BJ (cell line): ENCODE measurements at regions not wholly inside any gene's neighbourhood (a gene's known extent, or its start where the extent isn't known, plus 50 kb on each side); places are given as distances from the start of the nearest gene placed in this dataset.

Experiments used
- CTCF ChIA-PET: fragments of 350-600 bp; formaldehyde crosslinking; extraction: SDS; loops from one replicate; lab custom pipeline; 2021; ENCODE audit warnings: antibody characterized with exemption, inconsistent platforms; lab: Yijun Ruan, JAX
- POLR2A ChIA-PET: fragments of 300-600 bp; sonication (Branson Sonifier 250); formaldehyde crosslinking; extraction: SDS; loops from one replicate; lab custom pipeline; 2021; ENCODE audit warnings: antibody characterized with exemption; lab: Charles Lee
- DNase-seq: peaks from one replicate; pipeline ENCODE4 v3.0.0-alpha.2; 2011; ENCODE audit warnings: low read depth
- H3K27me3 ChIP-seq: 2 replicates; pipeline ENCODE4 v1.6.0; 2011; ENCODE audit warnings: low read length; ENCODE audit not compliant: control insufficient read depth, insufficient read depth
- H3K36me3 ChIP-seq: 2 replicates; pipeline ENCODE4 v1.5.1; 2011; ENCODE audit warnings: low read length; ENCODE audit not compliant: control insufficient read depth, insufficient read depth
- H3K4me3 ChIP-seq: 2 replicates; pipeline ENCODE4 v1.5.1; 2011; ENCODE audit warnings: low read depth, mild to moderate bottlenecking, control low read depth, low read length
- TF ChIP-seq, protein P1 (sequence below): IDR thresholded peaks from 2 replicates; pipeline ENCODE4 v1.5.1; 2011; ENCODE audit warnings: low read depth, mild to moderate bottlenecking, control low read depth, inconsistent platforms, low read length, moderate library complexity; ENCODE audit not compliant: insufficient read depth

DNA sequence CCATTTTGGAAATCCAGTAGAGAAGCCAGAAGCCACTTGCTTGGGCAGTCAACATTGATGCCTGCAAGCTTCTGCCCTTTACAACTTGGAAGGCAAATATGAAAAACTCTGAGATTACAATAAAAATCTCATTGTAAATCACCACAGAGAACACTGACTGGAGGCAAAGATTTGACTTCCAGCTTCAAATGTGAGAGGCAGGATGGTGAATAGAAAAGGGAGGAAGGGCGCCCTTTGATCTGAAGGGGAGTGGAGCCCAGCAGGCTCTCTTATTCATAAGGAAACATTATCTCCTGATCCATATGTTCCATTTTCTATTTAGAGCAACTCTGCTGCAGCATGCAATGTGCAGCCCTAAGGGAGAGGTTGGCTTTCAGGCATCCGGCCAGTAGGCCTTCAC is 348.3 kb downstream of the AJAP1 start:
- H3K36me3 ChIP-seq, result no peaks in the 10 kb centered on the region
- ChIA-PET CTCF (no interaction called here), POLR2A (no interaction called here)
- no peak for DNase-seq
- TF ChIP-seq, protein P1, sequence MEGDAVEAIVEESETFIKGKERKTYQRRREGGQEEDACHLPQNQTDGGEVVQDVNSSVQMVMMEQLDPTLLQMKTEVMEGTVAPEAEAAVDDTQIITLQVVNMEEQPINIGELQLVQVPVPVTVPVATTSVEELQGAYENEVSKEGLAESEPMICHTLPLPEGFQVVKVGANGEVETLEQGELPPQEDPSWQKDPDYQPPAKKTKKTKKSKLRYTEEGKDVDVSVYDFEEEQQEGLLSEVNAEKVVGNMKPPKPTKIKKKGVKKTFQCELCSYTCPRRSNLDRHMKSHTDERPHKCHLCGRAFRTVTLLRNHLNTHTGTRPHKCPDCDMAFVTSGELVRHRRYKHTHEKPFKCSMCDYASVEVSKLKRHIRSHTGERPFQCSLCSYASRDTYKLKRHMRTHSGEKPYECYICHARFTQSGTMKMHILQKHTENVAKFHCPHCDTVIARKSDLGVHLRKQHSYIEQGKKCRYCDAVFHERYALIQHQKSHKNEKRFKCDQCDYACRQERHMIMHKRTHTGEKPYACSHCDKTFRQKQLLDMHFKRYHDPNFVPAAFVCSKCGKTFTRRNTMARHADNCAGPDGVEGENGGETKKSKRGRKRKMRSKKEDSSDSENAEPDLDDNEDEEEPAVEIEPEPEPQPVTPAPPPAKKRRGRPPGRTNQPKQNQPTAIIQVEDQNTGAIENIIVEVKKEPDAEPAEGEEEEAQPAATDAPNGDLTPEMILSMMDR, result no peak
- H3K27me3 ChIP-seq, result no peaks in the 10 kb centered on the region
- H3K4me3 ChIP-seq, result no peak overlapping the region

DNA sequence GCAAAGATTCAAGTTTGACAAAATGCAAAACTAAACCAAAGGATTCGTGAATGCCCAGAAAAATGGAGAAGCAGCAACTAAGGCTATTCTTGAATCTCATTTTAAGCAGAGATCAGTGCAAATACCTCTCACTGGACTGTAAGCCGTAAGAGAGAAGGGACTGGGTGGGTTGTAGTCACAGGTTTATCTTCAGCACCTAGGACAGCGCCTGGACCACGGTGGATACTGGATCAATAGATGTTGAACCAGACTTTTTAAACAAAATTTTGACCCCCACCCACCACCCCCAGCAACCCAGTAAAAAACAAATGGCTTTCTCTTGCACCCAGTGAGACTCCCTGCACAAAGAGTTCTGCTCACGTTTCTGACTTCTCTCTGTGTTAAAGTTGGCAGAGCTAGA is 347.1 kb downstream of the AJAP1 start:
- ChIA-PET POLR2A (no interaction called here), CTCF (no interaction called here)
- no peaks in the 10 kb centered on the region for H3K36me3 ChIP-seq
- TF ChIP-seq, protein P1, result no peak
- no peak overlapping the region for H3K4me3 ChIP-seq
- DNase-seq, result no peak
- H3K27me3 ChIP-seq, result no peaks in the 10 kb centered on the region

DNA sequence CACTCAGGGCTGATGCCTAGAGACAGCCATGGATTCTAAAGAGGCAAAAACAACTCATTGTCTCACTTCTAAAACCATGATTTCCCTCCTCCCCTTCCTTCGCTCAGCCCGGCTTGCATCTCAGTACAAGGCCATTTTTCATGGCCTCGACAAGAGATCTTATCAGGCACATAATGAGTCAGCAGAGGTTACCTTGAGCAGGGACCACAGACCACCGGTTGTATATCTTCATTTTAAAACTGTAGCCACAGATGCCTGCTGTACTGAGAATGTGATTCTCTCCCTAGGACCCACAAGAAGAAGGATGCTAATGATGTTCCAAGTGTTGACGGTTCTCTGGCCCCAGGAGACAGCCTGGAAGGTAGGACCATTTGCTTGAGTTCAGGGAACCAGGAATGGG is 331.9 kb downstream of the AJAP1 start:
- CTCF ChIA-PET, result no interaction called here
- POLR2A ChIA-PET, result no interaction called here
- no peak for DNase-seq
- TF ChIP-seq, protein P1, result no peak
- no peak overlapping the region for H3K4me3 ChIP-seq
- H3K36me3 ChIP-seq, result no peaks in the 10 kb centered on the region
- H3K27me3 ChIP-seq, result no peaks in the 10 kb centered on the region

- CTCF ChIA-PET, result no interaction called here
- TF ChIP-seq, protein P1, result no peak
- DNase-seq, result no peak
- no peaks in the 10 kb centered on the region for H3K27me3 ChIP-seq
- H3K36me3 ChIP-seq, result no peaks in the 10 kb centered on the region
- H3K4me3 ChIP-seq, result no peak overlapping the region
- POLR2A ChIA-PET, result no interaction called here
These were observed 330.4 kb downstream of the AJAP1 start for GRCh38 chr1:4984841-4985240.

- CTCF ChIA-PET, result no interaction called here
- H3K4me3 ChIP-seq, result no peak overlapping the region
These were observed 325.8 kb downstream of the AJAP1 start for GRCh38 chr1:4980211-4980610.

More at GRCh38 chr1:4980211-4980610, 325.8 kb downstream of the AJAP1 start:
- H3K36me3 ChIP-seq, result no peaks in the 10 kb centered on the region
- DNase-seq, result no peak
- TF ChIP-seq, protein P1, result no peak
- POLR2A ChIA-PET, result no interaction called here
- H3K27me3 ChIP-seq, result no peaks in the 10 kb centered on the region
